SK-N-MC (cell line): ENCODE measurements at regions not wholly inside any gene's neighbourhood (a gene's known extent, or its start where the extent isn't known, plus 50 kb on each side); places are given as distances from the start of the nearest gene placed in this dataset.
"Not testable (repeated sequence)": the region's sequence is repeated elsewhere in the genome, so short reads cannot be mapped to it uniquely, and the experiment has no call there.

Experiments used
- DNase-seq: peaks from one replicate; pipeline ENCODE4 v3.0.0-alpha.2; 2011; ENCODE audit warnings: low read depth, low spot score
- H3K27ac ChIP-seq: fragments of 200-600 bp; sonication (generic); 2 replicates; pipeline ENCODE4 v1.5.1; 2016; ENCODE audit warnings: mixed run types
- H3K36me3 ChIP-seq: fragments of 200-600 bp; sonication (generic); 2 replicates; pipeline ENCODE4 v1.6.1; 2017; ENCODE audit warnings: antibody characterized with exemption, low read length, mixed read lengths; ENCODE audit not compliant: insufficient read depth
- H3K4me3 ChIP-seq: fragments of 200-600 bp; sonication (generic); 2 replicates; pipeline ENCODE4 v1.5.1; 2016
- H3K9ac ChIP-seq: fragments of 200-600 bp; sonication (generic); 2 replicates; pipeline ENCODE4 v1.8.0; 2017; ENCODE audit warnings: mixed run types, mixed read lengths; ENCODE audit not compliant: insufficient read length
- H3K9me3 ChIP-seq: fragments of 200-600 bp; sonication (generic); 2 replicates; pipeline ENCODE4 v1.6.1; 2017; ENCODE audit warnings: low read depth, mild to moderate bottlenecking, antibody characterized with exemption, low read length, moderate library complexity, mixed read lengths
- EZH2 ChIP-seq: fragments of 200-600 bp; sonication (generic); IDR thresholded peaks from one replicate; pipeline ENCODE4 v1.6.1; 2017; ENCODE audit warnings: antibody characterized with exemption
- FOXP2 ChIP-seq: optimal IDR thresholded peaks from 2 replicates; pipeline ENCODE3; 2011; ENCODE audit warnings: mild to moderate bottlenecking, moderate library complexity; ENCODE audit not compliant: insufficient read depth; ENCODE audit errors: extremely low read length, control extremely low read depth
- POLR2AphosphoS5 ChIP-seq: IDR thresholded peaks from 2 replicates; pipeline ENCODE4 v1.6.1; 2012; ENCODE audit warnings: mild to moderate bottlenecking, low read depth, low read length, borderline replicate concordance

- H3K27ac ChIP-seq = no peak overlapping the region
- no peak overlapping the region for H3K4me3 ChIP-seq
- H3K9ac ChIP-seq = no peak overlapping the region
- no peak for DNase-seq
- no peaks in the 10 kb centered on the region for H3K9me3 ChIP-seq
- no peaks in the 10 kb centered on the region for H3K36me3 ChIP-seq
- TF ChIP-seq EZH2 (no peak), POLR2AphosphoS5 (no peak)
These were observed 519.5 kb downstream of the FGF13 start for GRCh38 chrX:138191998-138192397.

- Histone ChIP-seq H3K4me3 (no peak overlapping the region), H3K9ac (no peak overlapping the region), H3K27ac (no peak overlapping the region), H3K36me3 (no peaks in the 10 kb centered on the region), H3K9me3 (no peaks in the 10 kb centered on the region)
- TF ChIP-seq EZH2 = no peak
- TF ChIP-seq FOXP2 = no peak
- no peak for TF ChIP-seq POLR2AphosphoS5
- no peak for DNase-seq
These were observed 481.8 kb downstream of the FGF13 start for GRCh38 chrX:138229718-138230117.

GRCh38 chrX:138240266-138240665 is 471.3 kb downstream of the FGF13 start:
- Histone ChIP-seq H3K9me3 (no peaks in the 10 kb centered on the region), H3K27ac (no peak overlapping the region), H3K9ac (no peak overlapping the region), H3K4me3 (no peak overlapping the region), H3K36me3 (no peaks in the 10 kb centered on the region)
- no peak for TF ChIP-seq EZH2
- TF ChIP-seq POLR2AphosphoS5 = no peak
- no peak for TF ChIP-seq FOXP2
- no peak for DNase-seq

- Histone ChIP-seq H3K4me3 (no peak overlapping the region), H3K27ac (no peak overlapping the region), H3K9ac (no peak overlapping the region), H3K36me3 (no peaks in the 10 kb centered on the region), H3K9me3 (no peaks in the 10 kb centered on the region)
- DNase-seq = no peak
- TF ChIP-seq FOXP2 (no peak), EZH2 (no peak), POLR2AphosphoS5 (no peak)
These were observed 457.5 kb downstream of the FGF13 start for GRCh38 chrX:138254001-138254400.

- no peak for DNase-seq
- no peak overlapping the region for H3K27ac ChIP-seq
- H3K4me3 ChIP-seq = no peak overlapping the region
- H3K9me3 ChIP-seq = no peaks in the 10 kb centered on the region
- TF ChIP-seq FOXP2 (no peak), POLR2AphosphoS5 (no peak), EZH2 (no peak)
- H3K9ac ChIP-seq = no peak overlapping the region
- no peaks in the 10 kb centered on the region for H3K36me3 ChIP-seq
These were observed 456.1 kb downstream of the FGF13 start for GRCh38 chrX:138255373-138255772.

- H3K27ac ChIP-seq, H3K4me3 ChIP-seq, H3K36me3 ChIP-seq, DNase-seq, H3K9ac ChIP-seq, H3K9me3 ChIP-seq: not testable (repeated sequence)
These were observed 447.4 kb downstream of the FGF13 start for GRCh38 chrX:138264095-138264494.

- no peak overlapping the region for H3K9ac ChIP-seq
- no peak for DNase-seq
- TF ChIP-seq FOXP2 (no peak), EZH2 (no peak), POLR2AphosphoS5 (no peak)
- no peak overlapping the region for H3K4me3 ChIP-seq
- H3K27ac ChIP-seq = no peak overlapping the region
- no peaks in the 10 kb centered on the region for H3K36me3 ChIP-seq
- H3K9me3 ChIP-seq = no peaks in the 10 kb centered on the region
These were observed 440.6 kb downstream of the FGF13 start for GRCh38 chrX:138270931-138271330.

GRCh38 chrX:138282598-138283150 is 428.8 kb downstream of the FGF13 start:
- H3K36me3 ChIP-seq, H3K9ac ChIP-seq, H3K4me3 ChIP-seq, H3K9me3 ChIP-seq, DNase-seq, H3K27ac ChIP-seq: not testable (repeated sequence)

- Histone ChIP-seq H3K9me3 (no peaks in the 10 kb centered on the region), H3K27ac (no peak overlapping the region), H3K36me3 (no peaks in the 10 kb centered on the region), H3K9ac (no peak overlapping the region), H3K4me3 (no peak overlapping the region)
- TF ChIP-seq FOXP2 (no peak), EZH2 (no peak), POLR2AphosphoS5 (no peak)
- DNase-seq = no peak
These were observed 424.2 kb downstream of the FGF13 start for GRCh38 chrX:138287205-138287877.
